Transverse colon (tissue), 4 donors: ENCODE measurements at regions not wholly inside any gene's neighbourhood (a gene's known extent, or its start where the extent isn't known, plus 50 kb on each side); places are given as distances from the start of the nearest gene placed in this dataset.

Experiments
- DNase-seq: peaks from one replicate; pipeline ENCODE4 v3.0.0-alpha.2; 2019
- H3K27ac ChIP-seq, 4 donors: fragments of 200-600 bp; sonication (generic); 2 replicates each; pipeline ENCODE4 v1.5.1; 2016 to 2018; ENCODE audit warnings: inconsistent platforms in 4 of 4
- H3K27me3 ChIP-seq: fragments of 200-600 bp; sonication (generic); 2 replicates; pipeline ENCODE4 v1.5.1; 2017; ENCODE audit warnings: inconsistent platforms
- H3K36me3 ChIP-seq, 4 donors: fragments of 200-600 bp; sonication (generic); 2 replicates each; pipeline ENCODE4 v1.5.1; 2017 to 2019; ENCODE audit warnings: inconsistent platforms in 4 of 4
- H3K4me1 ChIP-seq, 4 donors: fragments of 200-600 bp; sonication (generic); 2 replicates each; pipeline ENCODE4 v1.5.1; 2017 to 2020; ENCODE audit warnings: inconsistent platforms in 4 of 4
- H3K4me3 ChIP-seq, 4 donors: fragments of 200-600 bp; sonication (generic); 1 replicate in 1 of 4; 2 replicates in 3 of 4; pipeline versions ENCODE4 v1.5.1 to v1.6.1; 2017 to 2019; ENCODE audit warnings: inconsistent platforms in 4 of 4
- H3K9me3 ChIP-seq, 2 donors: fragments of 200-600 bp; sonication (generic); 2 replicates each; pipeline ENCODE4 v1.5.1; 2017 to 2019; ENCODE audit warnings: inconsistent platforms in 2 of 2
- CTCF ChIP-seq, 5 experiments: fragments of 200-600 bp in 3 of 5; fragments of 450-650 bp in 2 of 5; sonication (generic) in 3 of 5; IDR thresholded peaks; 1 replicate in 2 of 5; 2 replicates in 3 of 5; pipeline ENCODE4 v1.5.1; 2016 to 2017; ENCODE audit warnings: antibody characterized with exemption in 5 of 5, inconsistent platforms in 3 of 5, mild to moderate bottlenecking in 2 of 5, moderate library complexity in 1 of 5
- EP300 ChIP-seq: sonication (generic); formaldehyde crosslinking; IDR thresholded peaks from one replicate; pipeline ENCODE4 v1.6.1; 2017; ENCODE audit warnings: antibody characterized with exemption, low read depth
- POLR2A ChIP-seq: fragments of 450-650 bp; IDR thresholded peaks from one replicate; pipeline ENCODE4 v1.6.1; 2016; ENCODE audit warnings: antibody characterized with exemption, mild to moderate bottlenecking, moderate library complexity
- POLR2AphosphoS5 ChIP-seq, 3 donors: sonication (generic); formaldehyde crosslinking; IDR thresholded peaks; one replicate each; pipeline ENCODE4 v1.6.1; 2016; ENCODE audit warnings: antibody characterized with exemption in 3 of 3
- WGBS, 2 donors: methylation state at CpG; one replicate each; pipeline ENCODE4 v1.1.5; 2018; ENCODE audit warnings: low coverage in 1 of 2; 5-methylcytosine and 5-hydroxymethylcytosine counted together
- in situ Hi-C, 4 donors: fragments of 200-750 bp; cut with MboI; loops; one replicate each; pipeline versions ENCODE4 v1.15.0 to v1.15.1; 2017; ENCODE audit warnings: low sequenced_read_pairs in 3 of 4, low pct_ligation_motif_present in 1 of 4, low pct_unique_long_range_greater_than_20kb in 1 of 4
- intact Hi-C: fragments of 100-400 bp; cut with DNase I; formaldehyde crosslinking; loops from one replicate; pipeline ENCODE4 v1.15.1; 2023; ENCODE audit warnings: low total_unique reads

- WGBS, 2 donors, result 53 to 71% methylated on average over 4 of the region's 4 CpGs
Measured at GRCh38 chr10:65518379-65518778, 1407.5 kb upstream of the LRRTM3 start.

GRCh38 chr10:65528986-65529385 is 1396.8 kb upstream of the LRRTM3 start:
- intact Hi-C loops, result no loop called here
- in situ Hi-C loops, result no loop called here
- 61 to 71% methylated on average over 1 of the region's 1 CpG for WGBS, 2 donors
- Histone ChIP-seq H3K4me3 (no peak overlapping the region), H3K27me3 (no peaks in the 10 kb centered on the region), H3K27ac (no peak overlapping the region), H3K36me3 (no peaks in the 10 kb centered on the region), H3K4me1 (no peaks in the 10 kb centered on the region), H3K9me3 (no peaks in the 10 kb centered on the region)
- TF ChIP-seq POLR2A, result no peak
- TF ChIP-seq CTCF (IDR thresholded peaks at IDR 0.05), result no peak
- no peak for TF ChIP-seq POLR2AphosphoS5 (IDR thresholded peaks at IDR 0.05)
- no peak for TF ChIP-seq EP300
- DNase-seq, result no peak

More at GRCh38 chr10:65518379-65518778, 1407.5 kb upstream of the LRRTM3 start:
- Histone ChIP-seq H3K4me1 (no peaks in the 10 kb centered on the region), H3K27me3 (no peaks in the 10 kb centered on the region), H3K36me3 (no peaks in the 10 kb centered on the region), H3K27ac (no peak overlapping the region), H3K4me3 (no peak overlapping the region), H3K9me3 (no peaks in the 10 kb centered on the region)
- in situ Hi-C loops (no loop called here), intact Hi-C loops (no loop called here)
- no peak for DNase-seq
- TF ChIP-seq POLR2AphosphoS5 (IDR thresholded peaks at IDR 0.05) (no peak), EP300 (no peak), POLR2A (no peak), CTCF (IDR thresholded peaks at IDR 0.05) (no peak)

GRCh38 chr10:65531545-65531944 is 1394.3 kb upstream of the LRRTM3 start:
- in situ Hi-C loops, result no loop called here
- intact Hi-C loops, result no loop called here
- no peak for DNase-seq
- TF ChIP-seq POLR2A (no peak), EP300 (no peak), CTCF (IDR thresholded peaks at IDR 0.05) (no peak), POLR2AphosphoS5 (IDR thresholded peaks at IDR 0.05) (no peak)
- Histone ChIP-seq H3K4me1 (no peaks in the 10 kb centered on the region), H3K27ac (no peak overlapping the region), H3K4me3 (no peak overlapping the region), H3K36me3 (no peaks in the 10 kb centered on the region), H3K9me3 (no peaks in the 10 kb centered on the region), H3K27me3 (no peaks in the 10 kb centered on the region)
- 80 to 91% methylated on average over 5 of the region's 5 CpGs for WGBS, 2 donors

GRCh38 chr10:65534771-65535170 is 1391.1 kb upstream of the LRRTM3 start:
- in situ Hi-C loops, result no loop called here
- Histone ChIP-seq H3K27ac (no peak overlapping the region), H3K4me3 (no peak overlapping the region), H3K27me3 (no peaks in the 10 kb centered on the region), H3K4me1 (no peaks in the 10 kb centered on the region), H3K9me3 (no peaks in the 10 kb centered on the region), H3K36me3 (no peaks in the 10 kb centered on the region)
- DNase-seq, result no peak
- WGBS, 2 donors, result 62 to 85% methylated on average over 2 of the region's 2 CpGs
- intact Hi-C loops, result no loop called here
- TF ChIP-seq EP300 (no peak), POLR2AphosphoS5 (IDR thresholded peaks at IDR 0.05) (no peak), POLR2A (no peak), CTCF (IDR thresholded peaks at IDR 0.05) (no peak)
